ENCODE measurements at regions not wholly inside any gene's neighbourhood (a gene's known extent, or its start where the extent isn't known, plus 50 kb on each side); places are given as distances from the start of the nearest gene placed in this dataset.
A peak's percentile ranks its signal among the peaks of the same experiment; 100 is the strongest.

DNA sequence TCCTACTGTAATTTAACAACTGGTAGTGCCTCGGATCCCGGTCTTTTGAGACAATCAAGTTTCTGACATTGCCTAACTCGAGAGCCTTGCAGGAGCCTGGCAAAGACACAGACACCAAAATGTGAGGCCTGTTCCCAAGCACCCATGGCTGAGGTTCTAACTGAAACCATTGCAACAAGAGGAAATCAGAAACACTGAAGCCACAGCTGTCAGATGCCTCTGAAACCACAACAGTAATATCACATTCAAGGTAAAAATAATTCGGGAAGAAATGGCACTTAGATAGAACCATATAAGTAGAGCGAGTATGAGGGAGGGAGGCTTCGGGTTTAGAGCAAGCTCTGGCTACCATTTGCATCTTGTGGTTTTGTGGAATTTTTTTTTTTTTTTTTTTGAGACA lies 285.9 kb downstream of the FBXO15 start:
- TF ChIP-seq, protein P1, sequence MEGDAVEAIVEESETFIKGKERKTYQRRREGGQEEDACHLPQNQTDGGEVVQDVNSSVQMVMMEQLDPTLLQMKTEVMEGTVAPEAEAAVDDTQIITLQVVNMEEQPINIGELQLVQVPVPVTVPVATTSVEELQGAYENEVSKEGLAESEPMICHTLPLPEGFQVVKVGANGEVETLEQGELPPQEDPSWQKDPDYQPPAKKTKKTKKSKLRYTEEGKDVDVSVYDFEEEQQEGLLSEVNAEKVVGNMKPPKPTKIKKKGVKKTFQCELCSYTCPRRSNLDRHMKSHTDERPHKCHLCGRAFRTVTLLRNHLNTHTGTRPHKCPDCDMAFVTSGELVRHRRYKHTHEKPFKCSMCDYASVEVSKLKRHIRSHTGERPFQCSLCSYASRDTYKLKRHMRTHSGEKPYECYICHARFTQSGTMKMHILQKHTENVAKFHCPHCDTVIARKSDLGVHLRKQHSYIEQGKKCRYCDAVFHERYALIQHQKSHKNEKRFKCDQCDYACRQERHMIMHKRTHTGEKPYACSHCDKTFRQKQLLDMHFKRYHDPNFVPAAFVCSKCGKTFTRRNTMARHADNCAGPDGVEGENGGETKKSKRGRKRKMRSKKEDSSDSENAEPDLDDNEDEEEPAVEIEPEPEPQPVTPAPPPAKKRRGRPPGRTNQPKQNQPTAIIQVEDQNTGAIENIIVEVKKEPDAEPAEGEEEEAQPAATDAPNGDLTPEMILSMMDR (IDR thresholded peaks at IDR 0.05; ENCODE audit: control insufficient read depth, insufficient read depth, low read depth, low read length, missing control alignments) = no peak
- DNase-seq (ENCODE audit: low read depth) = no peak

DNA sequence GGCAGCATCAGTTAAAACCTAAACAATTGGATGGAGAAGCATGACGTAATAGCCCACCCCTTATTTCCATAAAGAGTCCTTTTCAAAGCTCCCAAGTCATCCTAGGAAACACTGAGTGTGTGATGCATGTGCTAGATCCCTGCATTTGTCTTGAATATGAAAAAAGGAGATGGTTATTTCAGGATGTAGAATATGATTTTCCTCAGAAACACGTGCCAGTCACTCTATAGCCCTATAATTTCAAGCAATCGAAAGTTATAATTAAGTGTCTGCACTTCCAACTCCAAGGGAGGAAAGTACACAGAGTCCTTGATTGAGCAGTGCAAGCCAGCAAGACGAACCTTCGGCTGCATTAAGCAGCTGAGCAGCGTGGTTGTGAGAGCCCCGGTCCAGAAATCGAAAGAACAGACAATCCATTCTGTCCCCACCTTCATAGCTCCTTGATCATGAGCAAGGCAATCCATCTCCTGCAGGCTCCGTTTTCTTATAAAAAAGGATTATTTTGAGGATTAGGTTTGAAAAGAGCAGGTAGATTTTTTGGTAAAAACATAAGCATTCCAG lies 287.7 kb downstream of the FBXO15 start:
- no peak for DNase-seq (ENCODE audit: low read depth)
- H3K4me3 ChIP-seq (ENCODE audit: control insufficient read depth, low read depth, low read length) = no peak overlapping the region
- TF ChIP-seq, protein P1 (IDR thresholded peaks at IDR 0.05; ENCODE audit: control insufficient read depth, insufficient read depth, low read depth, low read length, missing control alignments) = no peak

More for the DNA sequence above, 285.9 kb downstream of the FBXO15 start:
- no peak overlapping the region for H3K4me3 ChIP-seq (ENCODE audit: control insufficient read depth, low read depth, low read length)

DNA sequence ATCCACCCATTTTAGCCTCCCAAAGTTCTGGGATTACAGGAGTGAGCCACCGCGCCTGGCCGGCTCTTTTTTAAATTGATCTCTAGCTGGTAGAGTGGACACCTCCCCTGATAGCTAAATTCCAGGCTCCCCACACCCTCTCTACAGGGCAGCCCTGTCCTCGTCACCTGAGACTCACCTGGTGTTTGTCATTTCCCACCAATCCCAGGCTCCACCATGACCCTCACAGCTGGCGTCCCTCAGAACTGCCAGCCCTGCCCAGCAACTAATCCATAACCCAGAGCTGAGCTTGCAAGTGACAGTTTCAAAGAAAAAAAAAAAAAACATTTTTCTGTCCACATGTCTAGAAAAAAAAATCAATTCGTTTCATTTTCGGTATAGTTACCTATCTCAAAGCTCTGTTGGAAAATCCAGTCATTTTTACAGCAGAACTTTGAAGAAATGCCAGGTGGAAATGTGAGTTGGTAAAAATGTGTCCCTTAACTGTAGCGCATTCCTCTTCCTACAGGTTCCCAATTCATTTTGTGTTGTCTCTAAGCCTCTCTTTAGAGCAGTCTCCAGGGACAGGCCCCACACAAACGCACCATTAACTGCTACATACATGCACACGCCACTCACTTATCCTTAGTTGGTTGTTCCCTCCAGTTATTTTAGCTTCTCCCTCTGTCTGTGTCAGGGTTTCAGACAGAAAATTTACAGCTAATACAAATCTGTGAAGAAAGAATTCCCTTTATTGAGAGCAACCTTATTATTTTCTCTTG lies 294.7 kb downstream of the FBXO15 start:
- TF ChIP-seq, protein P1 (IDR thresholded peaks at IDR 0.05; ENCODE audit: control insufficient read depth, insufficient read depth, low read depth, low read length, missing control alignments) = no peak
- H3K4me3 ChIP-seq (ENCODE audit: control insufficient read depth, low read depth, low read length) = no peak overlapping the region
- DNase-seq (ENCODE audit: low read depth) = no peak

DNA sequence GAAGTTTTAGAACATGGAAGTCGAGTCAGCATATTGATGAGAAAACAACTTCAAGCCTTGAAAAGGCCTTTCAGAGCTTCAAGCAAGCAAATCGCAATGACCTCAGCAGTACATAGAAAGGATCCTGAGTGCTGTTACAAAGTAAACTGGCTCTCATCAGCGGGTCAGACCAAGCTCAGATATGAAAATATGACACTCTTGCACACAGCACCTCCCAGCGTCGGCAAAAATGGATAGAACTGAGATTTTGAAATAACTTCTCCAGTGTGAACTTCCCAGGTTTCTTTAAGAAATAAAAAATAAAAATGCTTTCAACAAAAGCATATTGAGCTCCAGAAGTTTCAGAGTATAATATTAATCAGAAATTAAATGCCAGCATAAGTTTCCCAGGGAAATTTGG lies 296.9 kb downstream of the FBXO15 start:
- TF ChIP-seq, protein P1 (IDR thresholded peaks at IDR 0.05; ENCODE audit: control insufficient read depth, insufficient read depth, low read depth, low read length, missing control alignments) = no peak
- H3K4me3 ChIP-seq (ENCODE audit: control insufficient read depth, low read depth, low read length) = no peak overlapping the region
- DNase-seq (ENCODE audit: low read depth) = no peak

DNA sequence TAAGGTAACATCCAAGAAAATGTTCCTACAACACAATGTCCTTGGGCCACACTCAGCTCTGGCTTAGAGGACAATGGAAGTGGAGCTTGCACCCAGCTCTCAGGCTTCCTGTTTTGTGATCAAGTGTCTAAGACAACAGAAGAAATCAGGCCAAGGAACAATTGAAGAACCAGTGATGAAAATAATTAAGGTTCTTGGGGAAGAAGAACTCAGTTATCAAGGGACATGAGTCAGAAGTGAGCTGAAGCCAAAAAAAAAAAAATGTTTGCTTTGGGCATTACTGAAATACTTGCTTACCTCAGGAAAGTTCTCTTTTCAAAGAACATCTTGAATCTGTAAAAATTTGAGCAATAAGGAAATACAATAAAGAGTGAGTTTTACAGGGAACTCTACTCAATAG lies 299.0 kb downstream of the FBXO15 start:
- H3K4me3 ChIP-seq (ENCODE audit: control insufficient read depth, low read depth, low read length) = no peak overlapping the region
- DNase-seq (ENCODE audit: low read depth) = peak; percentile 86
- TF ChIP-seq, protein P1 (IDR thresholded peaks at IDR 0.05; ENCODE audit: control insufficient read depth, insufficient read depth, low read depth, low read length, missing control alignments) = no peak

DNA sequence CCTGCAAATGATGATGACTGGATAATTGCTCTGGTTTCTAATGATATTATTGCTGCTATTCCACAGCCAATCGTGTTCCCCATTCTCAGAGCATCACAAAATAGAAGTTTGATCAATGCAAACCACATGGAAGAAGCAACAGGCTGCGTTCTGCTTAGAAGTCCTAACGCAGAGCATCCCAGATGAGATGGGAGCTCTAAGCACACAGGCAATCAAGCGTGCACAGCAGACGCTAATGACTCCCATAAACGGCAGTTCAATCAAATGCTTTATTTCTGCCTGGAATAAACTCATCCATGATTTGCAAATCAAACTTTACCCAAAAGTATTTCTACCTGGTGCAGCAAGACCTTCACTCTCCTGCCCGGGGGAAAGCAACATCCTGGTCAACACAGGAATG lies 304.2 kb downstream of the FBXO15 start:
- TF ChIP-seq, protein P1 (IDR thresholded peaks at IDR 0.05; ENCODE audit: control insufficient read depth, insufficient read depth, low read depth, low read length, missing control alignments) = no peak
- no peak overlapping the region for H3K4me3 ChIP-seq (ENCODE audit: control insufficient read depth, low read depth, low read length)
- no peak for DNase-seq (ENCODE audit: low read depth)

Data from AG09309 (cell line).